Stimulated activated CD4-positive, alpha-beta T cell treated with anti-CD3 and anti-CD28 coated beads, Interleukin-4, amount 100 ng/mL, for 24 hours (primary cell): ENCODE measurements at regions not wholly inside any gene's neighbourhood (a gene's known extent, or its start where the extent isn't known, plus 50 kb on each side); places are given as distances from the start of the nearest gene placed in this dataset.
"Not testable (repeated sequence)": the region's sequence is repeated elsewhere in the genome, so short reads cannot be mapped to it uniquely, and the experiment has no call there.

Experiments used
- DNase-seq: peaks from one replicate; pipeline ENCODE4 v3.0.0-alpha.2; 2020

- no peak for DNase-seq
Measured at GRCh38 chr6:105560611-105561066, 157.8 kb upstream of the PREP start.

DNA sequence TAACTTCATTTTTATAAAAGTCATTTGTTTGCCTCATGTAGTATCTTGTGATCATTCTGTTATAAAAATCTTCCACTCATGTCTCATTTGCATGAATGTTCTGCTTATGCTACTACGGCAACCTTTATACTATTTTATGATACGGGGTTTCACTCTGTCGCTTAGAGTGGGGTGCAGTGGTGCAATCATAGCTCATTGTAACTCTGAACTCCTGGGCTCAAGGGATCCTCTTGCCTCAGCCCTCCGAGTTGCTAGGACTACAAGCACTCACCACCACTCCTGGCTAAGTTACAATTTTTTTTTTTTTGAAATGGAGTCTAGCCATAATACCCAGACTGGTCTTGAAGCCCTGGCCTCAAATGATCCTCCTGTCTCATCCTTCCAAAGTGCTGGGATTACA is 154.4 kb upstream of the PREP start:
- DNase-seq: no peak

- DNase-seq: no peak
Measured at GRCh38 chr6:105553171-105553570, 150.3 kb upstream of the PREP start.

DNA sequence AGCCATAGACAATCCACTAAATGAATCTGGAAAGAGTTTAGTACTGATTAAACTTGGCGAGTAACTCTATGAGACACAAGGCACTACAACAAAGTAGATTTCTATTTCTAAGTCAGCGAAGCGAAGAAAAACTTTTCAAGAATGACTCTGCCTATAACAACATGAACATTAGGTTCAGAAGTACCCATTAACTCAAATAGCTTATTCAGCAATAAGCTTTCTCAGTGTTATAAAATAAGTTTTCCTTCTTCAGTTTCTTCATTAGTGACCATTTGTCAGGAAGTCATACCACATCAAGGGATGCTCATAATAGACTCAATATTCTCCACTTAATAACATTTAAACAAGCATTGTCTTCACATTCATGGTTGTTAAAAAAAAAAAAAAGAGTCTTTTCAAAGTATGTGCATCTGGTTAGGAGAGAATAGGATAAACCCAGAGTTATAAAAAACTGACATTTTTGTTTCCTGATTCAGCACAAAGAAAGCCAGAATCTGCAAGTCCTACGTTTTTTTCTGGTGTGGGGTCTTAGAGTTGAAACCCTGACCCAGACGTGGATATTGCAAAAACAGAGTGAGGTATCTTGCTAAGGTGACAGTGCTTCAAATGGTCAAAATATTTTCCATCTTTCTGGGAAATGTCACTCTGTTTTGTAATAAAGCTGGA is 148.2 kb upstream of the PREP start:
- no peak for DNase-seq

GRCh38 chr6:105546754-105547153 is 143.9 kb upstream of the PREP start:
- no peak for DNase-seq

- no peak for DNase-seq
Measured at GRCh38 chr6:105545947-105546731, 143.3 kb upstream of the PREP start.

- DNase-seq: no peak
Measured at GRCh38 chr6:105545228-105545920, 142.5 kb upstream of the PREP start.

GRCh38 chr6:105539911-105540310 is 137.0 kb upstream of the PREP start:
- DNase-seq: no peak

DNA sequence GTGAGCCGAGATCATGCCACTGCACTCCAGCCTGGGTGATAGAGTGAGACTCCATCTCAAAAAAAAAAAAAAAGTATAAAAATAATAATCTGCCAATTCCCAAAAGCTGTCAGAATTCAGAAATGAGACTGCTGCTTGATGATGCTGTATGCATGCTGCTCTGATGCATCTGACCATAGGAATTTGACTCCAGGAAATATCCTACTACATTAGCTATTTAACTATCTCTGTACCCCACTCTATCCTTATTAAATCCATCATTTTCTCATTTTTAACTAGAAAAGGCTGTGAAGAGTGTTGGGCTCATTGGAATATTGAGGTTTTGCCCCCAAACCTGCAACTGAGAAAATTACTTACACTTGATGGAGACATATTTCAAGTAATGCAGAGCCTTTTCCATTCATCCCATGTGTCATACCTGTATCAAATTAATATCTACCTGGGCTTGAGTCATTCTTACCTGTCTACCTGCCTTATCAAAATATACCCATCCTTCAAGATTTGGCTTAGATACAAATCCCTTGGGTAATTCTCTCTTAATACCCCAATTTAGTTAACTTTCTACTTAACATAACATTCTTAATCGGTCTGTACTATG is 135.2 kb upstream of the PREP start:
- no peak for DNase-seq

DNA sequence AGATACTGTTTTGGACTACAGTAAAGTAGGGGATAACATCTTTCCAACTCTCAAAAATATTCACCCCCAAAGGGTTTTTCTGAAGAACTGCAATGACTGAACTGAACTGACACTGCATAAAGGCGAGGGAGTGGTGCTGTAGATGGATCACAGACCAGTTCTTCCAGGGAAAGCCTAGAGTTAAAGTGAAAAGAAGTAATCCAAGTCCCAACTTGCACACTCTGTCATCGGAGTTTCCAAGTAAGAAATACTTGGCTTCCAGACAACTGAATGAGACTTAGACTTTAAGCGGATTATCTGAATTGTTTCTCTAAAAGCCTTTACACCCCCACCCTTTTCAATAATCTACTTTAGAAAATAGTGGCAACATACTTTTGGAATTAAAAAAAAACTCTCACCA is 134.1 kb upstream of the PREP start:
- DNase-seq: no peak

DNA sequence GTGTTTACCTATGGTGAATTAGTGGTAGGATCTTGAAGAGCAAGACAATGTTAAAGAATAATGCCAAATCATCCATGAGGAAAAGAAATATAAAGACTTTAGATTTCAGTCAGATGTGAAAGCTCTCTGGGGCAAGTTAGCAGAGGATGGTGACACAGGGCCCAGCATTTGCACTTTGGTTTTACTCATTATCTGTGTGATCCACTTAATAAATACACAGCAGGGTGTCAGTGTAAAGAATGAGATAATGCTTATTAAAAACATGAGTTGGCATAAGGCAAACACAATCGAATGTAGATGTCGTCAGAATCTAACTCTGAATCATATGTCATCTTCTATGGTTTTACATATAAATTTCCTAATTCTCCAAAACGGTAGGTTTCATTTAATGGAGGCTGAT is 130.4 kb upstream of the PREP start:
- no peak for DNase-seq

GRCh38 chr6:105526225-105526872 is 123.5 kb upstream of the PREP start:
- no peak for DNase-seq

- no peak for DNase-seq
Measured at GRCh38 chr6:105522626-105523322, 119.9 kb upstream of the PREP start.

DNA sequence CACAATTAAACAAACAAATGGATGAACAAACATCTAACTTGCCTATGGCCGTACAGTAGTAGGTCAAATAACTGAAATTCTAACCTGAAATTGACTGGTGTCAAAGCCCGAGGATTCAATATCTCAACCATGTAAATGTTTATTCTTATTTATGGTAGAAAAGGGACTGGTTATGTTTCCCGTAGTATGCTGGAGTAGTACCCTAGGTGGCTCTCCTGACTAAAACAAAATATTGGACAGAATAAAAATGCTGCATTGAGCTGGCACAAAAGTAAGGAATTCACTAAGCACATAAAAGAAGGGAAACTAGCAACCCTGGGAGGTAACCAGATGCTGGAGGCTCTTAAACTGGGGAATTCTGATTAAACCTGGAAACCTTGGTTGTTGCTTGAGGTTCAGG is 117.1 kb upstream of the PREP start:
- DNase-seq: no peak

- DNase-seq: not testable (repeated sequence)
Measured at GRCh38 chr6:105518993-105519392, 116.1 kb upstream of the PREP start.

- DNase-seq: no peak
Measured at GRCh38 chr6:105515054-105515453, 112.2 kb upstream of the PREP start.

GRCh38 chr6:105514306-105514705 is 111.4 kb upstream of the PREP start:
- no peak for DNase-seq

DNA sequence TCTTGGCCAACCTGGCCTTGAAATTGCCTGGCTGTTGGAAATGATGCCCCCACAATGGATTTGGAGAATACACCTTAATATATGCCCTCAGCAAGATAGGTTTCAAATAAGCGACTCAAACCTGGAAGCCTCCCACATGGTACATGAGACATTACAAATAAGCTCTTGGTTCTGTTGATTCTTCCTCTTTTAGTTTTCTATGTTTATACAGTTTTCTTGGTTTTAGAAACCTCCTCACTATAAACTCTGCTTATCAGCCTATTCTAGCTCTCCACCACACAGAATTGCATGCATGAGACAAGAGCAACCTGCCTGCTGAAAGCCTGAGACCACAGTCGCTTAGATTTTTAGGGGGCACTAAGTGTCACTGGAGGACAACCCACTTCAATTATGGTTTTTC is 108.8 kb upstream of the PREP start:
- no peak for DNase-seq

DNA sequence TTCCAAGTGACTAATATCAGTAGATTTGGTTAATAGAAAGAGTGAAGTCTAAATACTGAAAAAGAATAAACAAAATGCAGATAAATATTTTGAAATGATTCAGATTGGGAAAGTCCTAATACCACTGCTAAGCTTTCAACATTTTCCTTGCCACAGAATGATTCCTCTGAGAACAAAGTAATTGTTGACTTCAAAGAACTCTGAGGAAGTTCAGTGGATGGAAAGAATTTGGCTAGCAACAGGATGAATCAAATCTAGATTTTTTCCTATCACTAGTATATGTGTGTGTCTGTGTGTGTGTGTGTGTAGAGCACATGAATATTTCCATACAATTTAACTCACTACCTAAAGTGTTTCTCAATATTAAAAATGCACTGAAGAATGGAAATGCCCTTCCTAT is 107.9 kb upstream of the PREP start:
- DNase-seq: no peak

DNA sequence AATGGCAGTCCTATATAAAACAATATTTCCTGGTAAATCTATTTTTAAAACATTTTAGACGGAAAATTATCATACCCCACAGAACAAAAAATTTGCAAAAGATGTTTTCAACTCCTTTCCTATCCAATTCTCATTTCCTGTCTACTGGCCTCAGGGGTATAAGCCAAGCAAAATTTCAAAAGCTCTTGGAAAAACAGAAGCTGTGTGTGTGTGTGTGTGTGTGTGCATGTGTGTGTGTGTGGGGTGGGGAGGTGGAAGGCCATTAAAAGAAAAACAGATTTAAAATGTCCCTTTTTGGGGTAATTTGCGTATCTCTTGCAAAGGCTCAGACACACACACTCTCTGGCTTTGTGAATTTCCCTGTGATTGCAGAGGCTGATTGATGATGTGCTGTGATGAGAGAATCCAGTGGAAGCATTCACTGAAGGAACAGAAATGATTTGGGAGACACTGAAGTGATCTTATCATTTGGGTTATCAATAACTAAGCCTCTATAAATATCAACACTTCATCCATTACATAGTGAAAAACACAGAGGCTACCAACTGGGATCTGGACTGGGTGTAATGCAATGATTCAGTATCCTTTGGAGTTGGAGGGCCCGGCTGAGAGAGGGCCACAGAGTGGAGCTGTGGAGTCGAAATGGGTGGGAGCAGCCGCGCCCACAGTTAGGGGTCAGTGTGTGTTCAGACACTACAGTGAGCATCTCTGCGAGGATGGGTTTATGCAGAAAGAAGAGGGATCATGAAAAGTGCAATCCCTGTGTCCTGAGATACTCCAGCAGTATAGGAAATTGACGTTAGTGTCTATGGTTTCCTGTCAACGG is 106.8 kb upstream of the PREP start:
- no peak for DNase-seq

- no peak for DNase-seq
Measured at GRCh38 chr6:105507811-105508210, 104.9 kb upstream of the PREP start.
